Psoas muscle (tissue), 7 donors: ENCODE measurements at regions not wholly inside any gene's neighbourhood (a gene's known extent, or its start where the extent isn't known, plus 50 kb on each side); places are given as distances from the start of the nearest gene placed in this dataset.
A peak's percentile ranks its signal among the peaks of the same experiment; 100 is the strongest.

Source experiments
- ATAC-seq, 4 donors: fragments of 200-7000 bp; cut with Tn5 transposase; one replicate each; pipeline ENCODE4 v1.9.1; 2020; ENCODE audit warnings: moderate library complexity in 3 of 4, mild to moderate bottlenecking in 2 of 4
- DNase-seq, 2 donors: peaks; one replicate each; pipeline ENCODE4 v3.0.0-alpha.2; 2020
- H3K27ac ChIP-seq: fragments of 200-600 bp; one replicate; pipeline ENCODE4 v1.8.0; 2022
- H3K27me3 ChIP-seq, 3 donors: fragments of 200-600 bp in 1 of 3; one replicate each; pipeline versions ENCODE4 v1.6.1 to v1.8.0; 2013 to 2022; ENCODE audit warnings: low read length in 2 of 3, mild to moderate bottlenecking in 2 of 3, moderate library complexity in 1 of 3; ENCODE audit not compliant: insufficient read depth in 3 of 3
- H3K36me3 ChIP-seq, 2 donors: fragments of 200-600 bp in 1 of 2; one replicate each; pipeline versions ENCODE4 v1.6.1 to v1.8.0; 2013 to 2022; ENCODE audit warnings: low read depth in 1 of 2, mild to moderate bottlenecking in 1 of 2, moderate library complexity in 1 of 2; ENCODE audit not compliant: insufficient read depth in 1 of 2
- H3K4me1 ChIP-seq: fragments of 200-600 bp; one replicate; pipeline ENCODE4 v1.8.0; 2022
- H3K4me3 ChIP-seq: fragments of 200-600 bp; one replicate; pipeline ENCODE4 v1.8.0; 2022; ENCODE audit warnings: mild to moderate bottlenecking
- H3K9me3 ChIP-seq: fragments of 200-600 bp; one replicate; pipeline ENCODE4 v1.8.0; 2022
- CTCF ChIP-seq: fragments of 200-600 bp; IDR thresholded peaks from one replicate; pipeline ENCODE4 v1.8.0; 2022; ENCODE audit warnings: antibody characterized with exemption
- WGBS, 3 donors: extraction: QIAGEN DNeasy Blood & Tissue Kit; methylation state at CpG; one replicate each; pipeline versions ENCODE4 v1.1.6 to v1.1.7; 2013; 5-methylcytosine and 5-hydroxymethylcytosine counted together
- intact Hi-C, 2 donors: fragments of 100-400 bp; cut with DNase I; formaldehyde crosslinking; loops; one replicate each; pipeline versions ENCODE4 v1.11.0 to v1.14.2; 2022
- donor health status: healthy with polysubstance abuse.
- donor health status: DM: no; HTN: no; CAD: no; lungs with moderate emphysema.
- donor health status: Bipolar disorder and iron deficiency.
- donor health status: healthy.
- donor health status: DM: yes; HTN: yes; CAD: no.
- donor health status: DM: no; HTN: no; CAD: no.
- donor health status: DM: yes; HTN: yes; CAD: no.

- Histone ChIP-seq H3K9me3 (peaks cover 20% of the 10 kb centered on the region), H3K36me3 (no peaks in the 10 kb centered on the region), H3K4me1 (no peaks in the 10 kb centered on the region), H3K4me3 (no peak overlapping the region), H3K27me3 (no peaks in the 10 kb centered on the region), H3K27ac (no peak overlapping the region)
- 58 to 59% (median 59%) methylated on average over 2 of the region's 2 CpGs for WGBS, 3 donors
- ATAC-seq (no peak), DNase-seq (no peak)
- TF ChIP-seq CTCF = no peak
- intact Hi-C loops = no loop called here
Measured at GRCh38 chr2:184528119-184528518, 70.2 kb upstream of the ZNF804A start.

GRCh38 chr2:184530239-184530638 is 68.1 kb upstream of the ZNF804A start:
- Histone ChIP-seq H3K4me3 (no peak overlapping the region), H3K4me1 (no peaks in the 10 kb centered on the region), H3K27me3 (no peaks in the 10 kb centered on the region), H3K27ac (no peak overlapping the region), H3K36me3 (no peaks in the 10 kb centered on the region), H3K9me3 (peaks cover 16% of the 10 kb centered on the region)
- 82 to 92% (median 85%) methylated on average over 7 of the region's 7 CpGs for WGBS, 3 donors
- TF ChIP-seq CTCF = no peak
- no peak for ATAC-seq
- intact Hi-C loops = no loop called here
- DNase-seq = no peak

GRCh38 chr2:184530959-184531358 is 67.4 kb upstream of the ZNF804A start:
- 86 to 96% (median 94%) methylated on average over 6 of the region's 6 CpGs for WGBS, 3 donors

GRCh38 chr2:184532551-184532950 is 65.8 kb upstream of the ZNF804A start:
- ATAC-seq (no peak), DNase-seq (no peak)
- Histone ChIP-seq H3K27me3 (no peaks in the 10 kb centered on the region), H3K4me1 (no peaks in the 10 kb centered on the region), H3K4me3 (no peak overlapping the region), H3K27ac (no peak overlapping the region), H3K9me3 (peaks cover 13% of the 10 kb centered on the region), H3K36me3 (no peaks in the 10 kb centered on the region)
- intact Hi-C loops = no loop called here
- TF ChIP-seq CTCF = no peak

More at GRCh38 chr2:184530959-184531358, 67.4 kb upstream of the ZNF804A start:
- H3K27ac ChIP-seq = no peak overlapping the region
- peak in 1 of 2 donors; percentile 28 for DNase-seq
- H3K4me3 ChIP-seq = no peak overlapping the region
- ATAC-seq = no peak
- H3K4me1 ChIP-seq = no peaks in the 10 kb centered on the region
- intact Hi-C loops = no loop called here
- no peaks in the 10 kb centered on the region for H3K36me3 ChIP-seq
- H3K9me3 ChIP-seq = peaks cover 16% of the 10 kb centered on the region
- TF ChIP-seq CTCF = no peak
- no peaks in the 10 kb centered on the region for H3K27me3 ChIP-seq

GRCh38 chr2:184534986-184535385 is 63.3 kb upstream of the ZNF804A start:
- 56 to 66% (median 56%) methylated on average over 3 of the region's 3 CpGs for WGBS, 3 donors
- H3K9me3 ChIP-seq = no peaks in the 10 kb centered on the region
- intact Hi-C loops = no loop called here
- no peaks in the 10 kb centered on the region for H3K36me3 ChIP-seq
- H3K27ac ChIP-seq = no peak overlapping the region
- H3K4me3 ChIP-seq = no peak overlapping the region
- no peak for ATAC-seq
- DNase-seq = no peak
- H3K4me1 ChIP-seq = no peaks in the 10 kb centered on the region
- no peak for TF ChIP-seq CTCF
- no peaks in the 10 kb centered on the region for H3K27me3 ChIP-seq
